ENCODE measurements at regions not wholly inside any gene's neighbourhood (a gene's known extent, or its start where the extent isn't known, plus 50 kb on each side); places are given as distances from the start of the nearest gene placed in this dataset.

- no CpG with 5 or more reads among the region's 1 CpG for WGBS, 2 experiments (ENCODE audit: insufficient coverage in 2 of 2)
These were observed 940.2 kb downstream of the GALC start for GRCh38 chr14:87052646-87053225.

GRCh38 chr14:87050421-87050820 is 942.6 kb downstream of the GALC start:
- 67 to 91% methylated on average over 1 of the region's 1 CpG for WGBS, 2 experiments (ENCODE audit: insufficient coverage in 2 of 2)
- Histone ChIP-seq H3K4me1 (ENCODE audit: control insufficient read depth, insufficient read depth, low read length, poor library complexity, severe bottlenecking) (no peaks in the 10 kb centered on the region), H3K4me3 (ENCODE audit: extremely low read depth, insufficient read depth, low read length, poor library complexity, severe bottlenecking) (no peak overlapping the region), H3K27ac (ENCODE audit: low read depth, low read length, severe bottlenecking) (no peak overlapping the region), H3K9me3 (ENCODE audit: control insufficient read depth, low read length) (no peaks in the 10 kb centered on the region), H3K36me3 (ENCODE audit: control insufficient read depth, insufficient read depth, low read length) (no peaks in the 10 kb centered on the region)

More at GRCh38 chr14:87052646-87053225, 940.2 kb downstream of the GALC start:
- no peak overlapping the region for H3K27ac ChIP-seq (ENCODE audit: low read depth, low read length, severe bottlenecking)
- no peaks in the 10 kb centered on the region for H3K9me3 ChIP-seq (ENCODE audit: control insufficient read depth, low read length)
- H3K4me3 ChIP-seq (ENCODE audit: extremely low read depth, insufficient read depth, low read length, poor library complexity, severe bottlenecking) = no peak overlapping the region
- no peaks in the 10 kb centered on the region for H3K4me1 ChIP-seq (ENCODE audit: control insufficient read depth, insufficient read depth, low read length, poor library complexity, severe bottlenecking)
- no peaks in the 10 kb centered on the region for H3K36me3 ChIP-seq (ENCODE audit: control insufficient read depth, insufficient read depth, low read length)

GRCh38 chr14:87049950-87050349 is 943.0 kb downstream of the GALC start:
- H3K4me1 ChIP-seq (ENCODE audit: control insufficient read depth, insufficient read depth, low read length, poor library complexity, severe bottlenecking) = no peaks in the 10 kb centered on the region
- 0 to 33% methylated on average over 1 of the region's 1 CpG for WGBS, 2 experiments (ENCODE audit: insufficient coverage in 2 of 2)
- H3K9me3 ChIP-seq (ENCODE audit: control insufficient read depth, low read length) = no peaks in the 10 kb centered on the region
- no peak overlapping the region for H3K4me3 ChIP-seq (ENCODE audit: extremely low read depth, insufficient read depth, low read length, poor library complexity, severe bottlenecking)
- no peak overlapping the region for H3K27ac ChIP-seq (ENCODE audit: low read depth, low read length, severe bottlenecking)
- H3K36me3 ChIP-seq (ENCODE audit: control insufficient read depth, insufficient read depth, low read length) = no peaks in the 10 kb centered on the region

- WGBS, 2 experiments (ENCODE audit: insufficient coverage in 2 of 2) = no CpG with 5 or more reads among the region's 2 CpGs
These were observed 946.0 kb downstream of the GALC start for GRCh38 chr14:87046960-87047359.

GRCh38 chr14:87045956-87046355 is 947.0 kb downstream of the GALC start:
- no peak overlapping the region for H3K4me3 ChIP-seq (ENCODE audit: extremely low read depth, insufficient read depth, low read length, poor library complexity, severe bottlenecking)
- no peaks in the 10 kb centered on the region for H3K9me3 ChIP-seq (ENCODE audit: control insufficient read depth, low read length)
- no peaks in the 10 kb centered on the region for H3K36me3 ChIP-seq (ENCODE audit: control insufficient read depth, insufficient read depth, low read length)
- peaks cover 2% of the 10 kb centered on the region for H3K4me1 ChIP-seq (ENCODE audit: control insufficient read depth, insufficient read depth, low read length, poor library complexity, severe bottlenecking)
- 87 to 95% methylated on average over 3 to 4 of the region's 5 CpGs for WGBS, 2 experiments (ENCODE audit: insufficient coverage in 2 of 2)
- no peak overlapping the region for H3K27ac ChIP-seq (ENCODE audit: low read depth, low read length, severe bottlenecking)

More at GRCh38 chr14:87046960-87047359, 946.0 kb downstream of the GALC start:
- Histone ChIP-seq H3K4me1 (ENCODE audit: control insufficient read depth, insufficient read depth, low read length, poor library complexity, severe bottlenecking) (no peaks in the 10 kb centered on the region), H3K36me3 (ENCODE audit: control insufficient read depth, insufficient read depth, low read length) (no peaks in the 10 kb centered on the region), H3K9me3 (ENCODE audit: control insufficient read depth, low read length) (no peaks in the 10 kb centered on the region), H3K27ac (ENCODE audit: low read depth, low read length, severe bottlenecking) (no peak overlapping the region), H3K4me3 (ENCODE audit: extremely low read depth, insufficient read depth, low read length, poor library complexity, severe bottlenecking) (no peak overlapping the region)

- H3K4me1 ChIP-seq (ENCODE audit: control insufficient read depth, insufficient read depth, low read length, poor library complexity, severe bottlenecking) = peaks cover 2% of the 10 kb centered on the region
- 80 to 82% methylated on average over 1 to 3 of the region's 3 CpGs for WGBS, 2 experiments (ENCODE audit: insufficient coverage in 2 of 2)
- H3K27ac ChIP-seq (ENCODE audit: low read depth, low read length, severe bottlenecking) = no peak overlapping the region
- H3K4me3 ChIP-seq (ENCODE audit: extremely low read depth, insufficient read depth, low read length, poor library complexity, severe bottlenecking) = no peak overlapping the region
- H3K36me3 ChIP-seq (ENCODE audit: control insufficient read depth, insufficient read depth, low read length) = no peaks in the 10 kb centered on the region
- H3K9me3 ChIP-seq (ENCODE audit: control insufficient read depth, low read length) = no peaks in the 10 kb centered on the region
These were observed 947.7 kb downstream of the GALC start for GRCh38 chr14:87045246-87045645.

- H3K27ac ChIP-seq (ENCODE audit: low read depth, low read length, severe bottlenecking) = no peak overlapping the region
- H3K36me3 ChIP-seq (ENCODE audit: control insufficient read depth, insufficient read depth, low read length) = no peaks in the 10 kb centered on the region
- no peaks in the 10 kb centered on the region for H3K9me3 ChIP-seq (ENCODE audit: control insufficient read depth, low read length)
- H3K4me1 ChIP-seq (ENCODE audit: control insufficient read depth, insufficient read depth, low read length, poor library complexity, severe bottlenecking) = peaks cover 2% of the 10 kb centered on the region
- WGBS, 2 experiments (ENCODE audit: insufficient coverage in 2 of 2) = 40 to 63% methylated on average over 1 of the region's 1 CpG
- no peak overlapping the region for H3K4me3 ChIP-seq (ENCODE audit: extremely low read depth, insufficient read depth, low read length, poor library complexity, severe bottlenecking)
These were observed 948.2 kb downstream of the GALC start for GRCh38 chr14:87044807-87045206.

- Histone ChIP-seq H3K27ac (ENCODE audit: low read depth, low read length, severe bottlenecking) (no peak overlapping the region), H3K36me3 (ENCODE audit: control insufficient read depth, insufficient read depth, low read length) (no peaks in the 10 kb centered on the region), H3K9me3 (ENCODE audit: control insufficient read depth, low read length) (no peaks in the 10 kb centered on the region), H3K4me3 (ENCODE audit: extremely low read depth, insufficient read depth, low read length, poor library complexity, severe bottlenecking) (no peak overlapping the region), H3K4me1 (ENCODE audit: control insufficient read depth, insufficient read depth, low read length, poor library complexity, severe bottlenecking) (peaks cover 2% of the 10 kb centered on the region)
- 60 to 100% methylated on average over 1 to 2 of the region's 4 CpGs for whole genome bisulfite sequencing, 2 experiments (ENCODE audit: insufficient coverage in 2 of 2)
These were observed 949.2 kb downstream of the GALC start for GRCh38 chr14:87043667-87044200.

GRCh38 chr14:87042354-87042753 is 950.6 kb downstream of the GALC start:
- Histone ChIP-seq H3K4me1 (ENCODE audit: control insufficient read depth, insufficient read depth, low read length, poor library complexity, severe bottlenecking) (peaks cover 2% of the 10 kb centered on the region), H3K36me3 (ENCODE audit: control insufficient read depth, insufficient read depth, low read length) (no peaks in the 10 kb centered on the region), H3K27ac (ENCODE audit: low read depth, low read length, severe bottlenecking) (no peak overlapping the region), H3K4me3 (ENCODE audit: extremely low read depth, insufficient read depth, low read length, poor library complexity, severe bottlenecking) (no peak overlapping the region), H3K9me3 (ENCODE audit: control insufficient read depth, low read length) (no peaks in the 10 kb centered on the region)
- 82 to 86% methylated on average over 3 of the region's 4 CpGs for WGBS, 2 experiments (ENCODE audit: insufficient coverage in 2 of 2)

- Histone ChIP-seq H3K9me3 (ENCODE audit: control insufficient read depth, low read length) (no peaks in the 10 kb centered on the region), H3K4me1 (ENCODE audit: control insufficient read depth, insufficient read depth, low read length, poor library complexity, severe bottlenecking) (peaks cover 2% of the 10 kb centered on the region), H3K27ac (ENCODE audit: low read depth, low read length, severe bottlenecking) (no peak overlapping the region), H3K36me3 (ENCODE audit: control insufficient read depth, insufficient read depth, low read length) (no peaks in the 10 kb centered on the region), H3K4me3 (ENCODE audit: extremely low read depth, insufficient read depth, low read length, poor library complexity, severe bottlenecking) (no peak overlapping the region)
- WGBS, 2 experiments (ENCODE audit: insufficient coverage in 2 of 2) = 85 to 86% methylated on average over 2 to 5 of the region's 7 CpGs
These were observed 951.5 kb downstream of the GALC start for GRCh38 chr14:87041290-87042020.

- Histone ChIP-seq H3K4me1 (ENCODE audit: control insufficient read depth, insufficient read depth, low read length, poor library complexity, severe bottlenecking) (no peaks in the 10 kb centered on the region), H3K27ac (ENCODE audit: low read depth, low read length, severe bottlenecking) (no peak overlapping the region), H3K36me3 (ENCODE audit: control insufficient read depth, insufficient read depth, low read length) (no peaks in the 10 kb centered on the region), H3K9me3 (ENCODE audit: control insufficient read depth, low read length) (no peaks in the 10 kb centered on the region), H3K4me3 (ENCODE audit: extremely low read depth, insufficient read depth, low read length, poor library complexity, severe bottlenecking) (no peak overlapping the region)
- 100% methylated on average over 1 of the region's 1 CpG; no CpG with 5 or more reads in 1 of the 2 experiments for WGBS, 2 experiments (ENCODE audit: insufficient coverage in 2 of 2)
These were observed 958.3 kb downstream of the GALC start for GRCh38 chr14:87034680-87035079.
